Activated naive CD8-positive, alpha-beta T cell (primary cell): ENCODE measurements at regions not wholly inside any gene's neighbourhood (a gene's known extent, or its start where the extent isn't known, plus 50 kb on each side); places are given as distances from the start of the nearest gene placed in this dataset.

Experiments used
- H3K27ac Mint-ChIP-seq: one replicate; pipeline ENCODE4 v1.8.0; 2021; ENCODE audit warnings: mixed read lengths
- H3K27me3 Mint-ChIP-seq: one replicate; pipeline ENCODE4 v1.8.0; 2021; ENCODE audit warnings: mixed read lengths
- H3K36me3 Mint-ChIP-seq: one replicate; pipeline ENCODE4 v1.8.0; 2021; ENCODE audit warnings: mixed read lengths
- H3K4me1 Mint-ChIP-seq: one replicate; pipeline ENCODE4 v1.8.0; 2021; ENCODE audit warnings: low read depth, mixed read lengths
- H3K4me3 Mint-ChIP-seq: one replicate; pipeline ENCODE4 v1.8.0; 2021; ENCODE audit warnings: mild to moderate bottlenecking, mixed read lengths
- H3K9me3 Mint-ChIP-seq: one replicate; pipeline ENCODE4 v1.8.0; 2021; ENCODE audit warnings: low read depth, mixed read lengths

GRCh38 chr5:59988396-59988795 lies 94.9 kb upstream of the PDE4D start:
- Mint-ChIP-seq H3K27me3 (no peaks in the 10 kb centered on the region), H3K36me3 (no peaks in the 10 kb centered on the region), H3K4me3 (no peak overlapping the region), H3K9me3 (peaks cover 7% of the 10 kb centered on the region), H3K4me1 (no peaks in the 10 kb centered on the region), H3K27ac (no peak overlapping the region)

GRCh38 chr5:59976342-59976741 lies 82.8 kb upstream of the PDE4D start:
- Mint-ChIP-seq H3K4me1 (no peaks in the 10 kb centered on the region), H3K4me3 (no peak overlapping the region), H3K27ac (no peak overlapping the region), H3K27me3 (no peaks in the 10 kb centered on the region), H3K9me3 (peaks cover 15% of the 10 kb centered on the region), H3K36me3 (no peaks in the 10 kb centered on the region)

- Mint-ChIP-seq H3K4me3 (no peak overlapping the region), H3K4me1 (no peaks in the 10 kb centered on the region), H3K27me3 (no peaks in the 10 kb centered on the region), H3K36me3 (no peaks in the 10 kb centered on the region), H3K9me3 (peaks cover 19% of the 10 kb centered on the region), H3K27ac (no peak overlapping the region)
Observed at GRCh38 chr5:59972043-59972442, 78.5 kb upstream of the PDE4D start.

DNA sequence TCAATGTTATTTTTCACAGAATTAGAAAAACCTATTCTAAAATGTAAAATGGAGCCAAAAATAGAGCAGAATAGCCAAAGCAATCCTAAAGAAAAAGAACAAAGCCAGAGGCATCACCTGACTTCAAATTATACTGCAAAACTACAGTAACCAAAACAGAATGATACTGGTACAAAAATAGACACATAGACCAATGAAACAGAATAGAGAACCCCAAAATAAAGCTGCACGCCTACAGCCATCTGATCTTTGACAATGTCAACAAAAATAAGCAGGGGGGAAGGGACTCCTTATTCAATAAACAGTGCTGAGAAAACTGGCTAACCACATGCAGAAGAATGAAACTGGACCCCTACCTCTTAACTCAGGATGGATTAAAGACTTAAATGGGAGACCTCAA lies 65.8 kb upstream of the PDE4D start:
- Mint-ChIP-seq H3K36me3 (no peaks in the 10 kb centered on the region), H3K4me3 (no peak overlapping the region), H3K27me3 (no peaks in the 10 kb centered on the region), H3K4me1 (no peaks in the 10 kb centered on the region), H3K27ac (no peak overlapping the region), H3K9me3 (no peaks in the 10 kb centered on the region)

GRCh38 chr5:59956130-59956783 lies 62.7 kb upstream of the PDE4D start:
- H3K4me1 Mint-ChIP-seq: no peaks in the 10 kb centered on the region
- no peak overlapping the region for H3K4me3 Mint-ChIP-seq
- no peaks in the 10 kb centered on the region for H3K27me3 Mint-ChIP-seq

GRCh38 chr5:59955241-59955640 lies 61.7 kb upstream of the PDE4D start:
- Mint-ChIP-seq H3K9me3 (no peaks in the 10 kb centered on the region), H3K27me3 (no peaks in the 10 kb centered on the region), H3K4me3 (no peak overlapping the region), H3K36me3 (no peaks in the 10 kb centered on the region), H3K4me1 (no peaks in the 10 kb centered on the region), H3K27ac (no peak overlapping the region)

More at GRCh38 chr5:59956130-59956783, 62.7 kb upstream of the PDE4D start:
- no peaks in the 10 kb centered on the region for H3K9me3 Mint-ChIP-seq
- H3K27ac Mint-ChIP-seq: no peak overlapping the region
- H3K36me3 Mint-ChIP-seq: no peaks in the 10 kb centered on the region

DNA sequence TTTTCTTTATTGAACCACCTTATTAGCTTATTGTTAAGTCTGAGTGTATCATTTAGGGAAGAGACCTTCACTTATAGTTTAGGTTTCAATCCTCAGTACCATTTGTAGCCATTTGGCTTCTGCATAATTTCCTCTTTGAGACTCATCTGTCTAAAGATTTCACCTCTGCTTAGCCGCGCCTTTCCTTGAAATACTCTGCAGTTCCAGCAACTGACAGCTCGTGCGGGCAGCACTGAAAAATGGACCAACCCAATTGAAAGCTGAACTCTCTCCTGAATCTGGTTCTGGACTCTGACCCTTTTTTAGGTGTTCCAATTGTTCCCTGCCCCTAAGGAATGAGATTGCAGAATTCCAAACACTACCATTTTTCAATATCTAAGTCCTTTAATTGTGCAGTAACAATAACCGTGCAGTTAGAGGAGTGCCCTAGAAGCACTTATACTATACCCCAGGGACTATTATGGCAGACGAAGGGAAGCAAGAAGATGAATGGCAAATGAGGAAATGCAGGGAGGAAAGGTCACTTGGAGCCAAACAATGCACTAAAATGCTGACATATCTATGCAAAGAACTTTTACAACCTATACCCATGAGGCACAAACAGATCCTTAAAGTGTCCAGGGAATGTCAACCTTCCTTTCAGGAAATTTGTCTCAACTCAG lies 50.1 kb upstream of the PDE4D start:
- no peak overlapping the region for H3K4me3 Mint-ChIP-seq
- H3K36me3 Mint-ChIP-seq: no peaks in the 10 kb centered on the region
- no peaks in the 10 kb centered on the region for H3K9me3 Mint-ChIP-seq
- H3K4me1 Mint-ChIP-seq: no peaks in the 10 kb centered on the region
- no peak overlapping the region for H3K27ac Mint-ChIP-seq
- H3K27me3 Mint-ChIP-seq: no peaks in the 10 kb centered on the region
